Natural killer cell (primary cell): ENCODE measurements at regions not wholly inside any gene's neighbourhood (a gene's known extent, or its start where the extent isn't known, plus 50 kb on each side); places are given as distances from the start of the nearest gene placed in this dataset.

Experiments used
- ATAC-seq, 3 donors: fragments of 150-1000 bp in 2 of 3; fragments of 200-7000 bp in 1 of 3; cut with Tn5 transposase; 1 replicate in 1 of 3; 2 replicates in 2 of 3; pipeline ENCODE4 v1.10.0; 2021; ENCODE audit warnings: mild to moderate bottlenecking in 2 of 3, moderate library complexity in 2 of 3
- DNase-seq, 2 donors: peaks; one replicate each; pipeline versions ENCODE4 v3.0.0 to v3.0.0-alpha.2; 2013 to 2021; ENCODE audit warnings: mixed read lengths in 1 of 2
- H3K27ac ChIP-seq: one replicate; pipeline ENCODE4 v1.5.1; 2013; ENCODE audit warnings: mild to moderate bottlenecking, low read length
- H3K27me3 ChIP-seq: one replicate; pipeline ENCODE4 v1.6.1; 2013; ENCODE audit warnings: low read length; ENCODE audit not compliant: control insufficient read depth, insufficient read depth
- H3K36me3 ChIP-seq: one replicate; pipeline ENCODE4 v1.6.1; 2013; ENCODE audit warnings: low read length; ENCODE audit not compliant: control insufficient read depth, insufficient read depth
- H3K4me1 ChIP-seq: one replicate; pipeline ENCODE4 v1.6.1; 2013; ENCODE audit warnings: low read length; ENCODE audit not compliant: control insufficient read depth, insufficient read depth
- H3K4me3 ChIP-seq: one replicate; pipeline ENCODE4 v1.5.1; 2013; ENCODE audit warnings: low read length
- H3K9me3 ChIP-seq: one replicate; pipeline ENCODE4 v1.6.1; 2013; ENCODE audit warnings: low read length; ENCODE audit not compliant: control insufficient read depth, insufficient read depth
- H3K27ac Mint-ChIP-seq, 2 donors: one replicate each; pipeline ENCODE4 v1.8.0; 2022; ENCODE audit warnings: mild to moderate bottlenecking in 2 of 2, mixed read lengths in 2 of 2, moderate library complexity in 1 of 2
- H3K27me3 Mint-ChIP-seq, 2 donors: one replicate each; pipeline ENCODE4 v1.8.0; 2022; ENCODE audit warnings: low read depth in 2 of 2, mixed read lengths in 2 of 2
- H3K36me3 Mint-ChIP-seq: one replicate; pipeline ENCODE4 v1.8.0; 2022; ENCODE audit warnings: mixed read lengths
- H3K4me1 Mint-ChIP-seq, 2 donors: one replicate each; pipeline ENCODE4 v1.8.0; 2022; ENCODE audit warnings: mixed read lengths in 2 of 2
- H3K4me3 Mint-ChIP-seq: one replicate; pipeline ENCODE4 v1.8.0; 2022; ENCODE audit warnings: mild to moderate bottlenecking, moderate library complexity, mixed read lengths
- H3K9me3 Mint-ChIP-seq, 2 donors: one replicate each; pipeline ENCODE4 v1.8.0; 2022; ENCODE audit warnings: mixed read lengths in 2 of 2
- CTCF ChIP-seq: fragments of 200-600 bp; IDR thresholded peaks from one replicate; pipeline ENCODE4 v1.8.0; 2022; ENCODE audit warnings: antibody characterized with exemption
- WGBS: methylation state at CpG from one replicate; pipeline ENCODE4 v1.1.7; 2013; ENCODE audit warnings: missing lambda C conversion rate; ENCODE audit not compliant: insufficient coverage; 5-methylcytosine and 5-hydroxymethylcytosine counted together
- intact Hi-C: fragments of 100-400 bp; cut with micrococcal nuclease; formaldehyde crosslinking; loops from one replicate; pipeline ENCODE4 v1.14.2; 2022

DNA sequence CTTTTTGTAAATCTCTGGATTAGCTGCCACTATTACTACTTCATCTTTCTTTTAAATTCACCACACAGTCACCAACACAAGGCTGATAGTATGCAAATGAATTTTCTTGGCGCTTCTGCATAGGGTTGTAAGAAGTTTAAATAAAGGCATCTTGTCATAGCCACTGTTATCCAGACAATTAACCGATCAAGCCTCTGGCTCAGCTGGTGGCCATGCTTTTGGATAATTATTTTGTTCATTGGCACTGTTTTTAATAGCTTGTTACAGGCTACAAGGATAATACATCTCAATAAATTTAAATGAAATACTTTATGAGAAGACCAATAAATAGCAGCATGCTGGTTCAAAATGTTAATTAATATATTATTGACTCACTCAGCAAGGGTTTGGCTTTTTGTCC is 1261.0 kb downstream of the FAM181B start:
- Mint-ChIP-seq H3K9me3 (peaks cover 13 to 15% of the 10 kb centered on the region in 2 donors), H3K27me3 (no peaks in the 10 kb centered on the region)

DNA sequence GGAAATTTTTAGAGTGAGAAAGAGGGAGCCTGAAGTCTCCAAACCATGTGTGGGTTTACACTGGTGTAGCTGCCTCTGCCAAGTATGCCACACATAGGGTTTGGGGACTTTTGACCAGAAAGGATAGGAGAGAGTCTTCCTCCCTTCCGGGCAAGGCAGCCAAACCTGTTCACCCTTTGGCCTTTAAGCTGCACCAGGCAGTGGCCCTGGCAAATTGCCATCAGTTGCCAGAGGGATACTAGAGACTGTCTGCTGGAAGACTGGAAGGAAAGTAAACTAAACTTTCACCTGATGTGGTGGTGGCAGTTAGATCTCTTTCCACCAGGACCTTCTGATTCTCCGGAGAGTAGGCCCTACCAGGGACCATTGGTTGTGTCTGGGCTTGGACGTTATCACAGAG is 1263.2 kb downstream of the FAM181B start:
- no peak overlapping the region for H3K27ac ChIP-seq
- Mint-ChIP-seq H3K27me3 (no peaks in the 10 kb centered on the region), H3K36me3 (peaks cover 11% of the 10 kb centered on the region), H3K4me3 (no peak overlapping the region), H3K4me1 (no peaks in the 10 kb centered on the region), H3K27ac (no peak overlapping the region), H3K9me3 (peaks cover 14 to 18% of the 10 kb centered on the region in 2 donors)
- 87% methylated on average over 3 of the region's 3 CpGs for WGBS
- no peaks in the 10 kb centered on the region for H3K27me3 ChIP-seq
- ATAC-seq (no peak), DNase-seq (no peak)
- no peak for TF ChIP-seq CTCF
- no peaks in the 10 kb centered on the region for H3K4me1 ChIP-seq
- intact Hi-C loops: no loop called here
- no peak overlapping the region for H3K4me3 ChIP-seq
- peaks cover 6% of the 10 kb centered on the region for H3K9me3 ChIP-seq
- H3K36me3 ChIP-seq: no peaks in the 10 kb centered on the region

More for the DNA sequence above, 1261.0 kb downstream of the FAM181B start:
- DNase-seq: no peak
- ATAC-seq: no peak
- Histone ChIP-seq H3K4me1 (no peaks in the 10 kb centered on the region), H3K9me3 (peaks cover 6% of the 10 kb centered on the region), H3K27me3 (no peaks in the 10 kb centered on the region), H3K36me3 (no peaks in the 10 kb centered on the region), H3K4me3 (no peak overlapping the region), H3K27ac (no peak overlapping the region)
- Mint-ChIP-seq H3K27ac (no peak overlapping the region), H3K4me1 (no peaks in the 10 kb centered on the region), H3K4me3 (no peak overlapping the region), H3K36me3 (no peaks in the 10 kb centered on the region)
- intact Hi-C loops: no loop called here
- WGBS: 72% methylated on average over 2 of the region's 2 CpGs
- no peak for TF ChIP-seq CTCF

DNA sequence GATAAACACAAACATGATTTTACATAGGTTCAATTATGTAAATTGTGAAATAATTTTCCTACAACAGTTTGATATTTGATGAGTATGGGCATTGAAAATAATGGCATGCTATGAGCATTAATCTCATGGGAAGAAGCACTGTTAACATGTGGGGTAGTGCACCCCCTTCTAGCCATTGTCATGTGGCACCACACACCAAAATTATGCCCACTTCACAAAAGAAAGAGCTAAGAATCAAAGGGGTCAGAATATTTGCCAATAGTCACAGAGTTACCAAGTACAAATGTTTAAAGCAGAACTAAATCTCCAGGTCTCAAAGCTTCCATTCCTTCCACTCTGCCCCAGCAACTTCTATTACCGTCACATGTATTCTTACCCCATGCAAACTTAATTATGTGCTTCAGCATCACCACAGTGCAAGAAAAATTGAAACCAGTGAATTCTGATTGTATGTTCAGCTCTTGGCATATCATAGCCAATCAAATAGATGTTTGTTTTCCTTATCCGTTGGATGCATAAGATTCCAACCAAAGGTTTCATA is 1273.8 kb downstream of the FAM181B start:
- no peak overlapping the region for H3K27ac Mint-ChIP-seq
- intact Hi-C loops: no loop called here
- H3K27me3 Mint-ChIP-seq: no peaks in the 10 kb centered on the region
- peaks cover 3% of the 10 kb centered on the region for H3K9me3 ChIP-seq
- H3K36me3 Mint-ChIP-seq: peaks cover 7% of the 10 kb centered on the region
- H3K9me3 Mint-ChIP-seq: peaks cover 16 to 20% of the 10 kb centered on the region in 2 donors
- no peaks in the 10 kb centered on the region for H3K4me1 Mint-ChIP-seq
- no peak for DNase-seq
- H3K27me3 ChIP-seq: no peaks in the 10 kb centered on the region
- H3K27ac ChIP-seq: no peak overlapping the region
- H3K36me3 ChIP-seq: no peaks in the 10 kb centered on the region
- H3K4me1 ChIP-seq: no peaks in the 10 kb centered on the region
- no peak overlapping the region for H3K4me3 ChIP-seq
- WGBS: 98% methylated on average over 2 of the region's 2 CpGs
- ATAC-seq: no peak
- H3K4me3 Mint-ChIP-seq: no peak overlapping the region
- TF ChIP-seq CTCF: no peak

GRCh38 chr11:81449588-81450156 is 1284.0 kb downstream of the FAM181B start:
- DNase-seq (no peak), ATAC-seq (no peak)
- WGBS: 72% methylated on average over 2 of the region's 5 CpGs
- no peak overlapping the region for H3K4me3 ChIP-seq
- H3K9me3 ChIP-seq: no peaks in the 10 kb centered on the region
- no peak overlapping the region for H3K4me3 Mint-ChIP-seq
- intact Hi-C loops: no loop called here
- H3K27ac Mint-ChIP-seq: no peak overlapping the region
- no peaks in the 10 kb centered on the region for H3K4me1 ChIP-seq
- peaks cover 6% of the 10 kb centered on the region for H3K36me3 Mint-ChIP-seq
- H3K36me3 ChIP-seq: no peaks in the 10 kb centered on the region
- no peaks in the 10 kb centered on the region for H3K27me3 Mint-ChIP-seq
- TF ChIP-seq CTCF: no peak
- H3K4me1 Mint-ChIP-seq: no peaks in the 10 kb centered on the region
- peaks cover 25 to 26% of the 10 kb centered on the region in 2 donors for H3K9me3 Mint-ChIP-seq
- no peak overlapping the region for H3K27ac ChIP-seq
- no peaks in the 10 kb centered on the region for H3K27me3 ChIP-seq
